ENCODE measurements at regions not wholly inside any gene's neighbourhood (a gene's known extent, or its start where the extent isn't known, plus 50 kb on each side); places are given as distances from the start of the nearest gene placed in this dataset.
A peak's percentile ranks its signal among the peaks of the same experiment; 100 is the strongest.

DNA sequence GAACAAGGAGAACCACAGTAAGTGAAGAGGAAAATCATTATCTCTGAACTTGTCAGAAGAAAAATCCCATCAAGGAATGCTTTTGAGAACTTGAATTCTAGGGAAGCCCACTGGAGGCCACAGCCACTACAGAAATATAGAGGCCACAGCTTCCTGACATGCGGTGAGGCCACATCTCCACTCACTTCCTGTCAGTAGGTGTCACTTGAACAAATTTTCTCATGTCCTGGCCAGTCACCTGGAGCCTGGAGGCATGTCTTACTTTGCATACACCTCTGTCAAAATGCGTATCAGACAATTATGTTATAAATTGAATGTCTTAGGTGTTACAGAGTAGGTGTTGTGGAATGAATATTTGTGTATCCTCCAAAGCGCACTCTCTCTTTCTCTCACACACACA, 370.3 kb downstream of the DAD1 start:
- Histone ChIP-seq H3K9me2 (replicated peaks; ENCODE audit: low read depth, low read length) (no peaks in the 10 kb centered on the region), H2AFZ (ENCODE audit: low read length) (no peak overlapping the region)
- TF ChIP-seq, protein P1, sequence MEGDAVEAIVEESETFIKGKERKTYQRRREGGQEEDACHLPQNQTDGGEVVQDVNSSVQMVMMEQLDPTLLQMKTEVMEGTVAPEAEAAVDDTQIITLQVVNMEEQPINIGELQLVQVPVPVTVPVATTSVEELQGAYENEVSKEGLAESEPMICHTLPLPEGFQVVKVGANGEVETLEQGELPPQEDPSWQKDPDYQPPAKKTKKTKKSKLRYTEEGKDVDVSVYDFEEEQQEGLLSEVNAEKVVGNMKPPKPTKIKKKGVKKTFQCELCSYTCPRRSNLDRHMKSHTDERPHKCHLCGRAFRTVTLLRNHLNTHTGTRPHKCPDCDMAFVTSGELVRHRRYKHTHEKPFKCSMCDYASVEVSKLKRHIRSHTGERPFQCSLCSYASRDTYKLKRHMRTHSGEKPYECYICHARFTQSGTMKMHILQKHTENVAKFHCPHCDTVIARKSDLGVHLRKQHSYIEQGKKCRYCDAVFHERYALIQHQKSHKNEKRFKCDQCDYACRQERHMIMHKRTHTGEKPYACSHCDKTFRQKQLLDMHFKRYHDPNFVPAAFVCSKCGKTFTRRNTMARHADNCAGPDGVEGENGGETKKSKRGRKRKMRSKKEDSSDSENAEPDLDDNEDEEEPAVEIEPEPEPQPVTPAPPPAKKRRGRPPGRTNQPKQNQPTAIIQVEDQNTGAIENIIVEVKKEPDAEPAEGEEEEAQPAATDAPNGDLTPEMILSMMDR (conservative IDR thresholded peaks at IDR 0.05; ENCODE audit: low read length) = no peak
- no peak for TF ChIP-seq EZH2phosphoT487 (IDR thresholded peaks at IDR 0.05; ENCODE audit: borderline replicate concordance)

DNA sequence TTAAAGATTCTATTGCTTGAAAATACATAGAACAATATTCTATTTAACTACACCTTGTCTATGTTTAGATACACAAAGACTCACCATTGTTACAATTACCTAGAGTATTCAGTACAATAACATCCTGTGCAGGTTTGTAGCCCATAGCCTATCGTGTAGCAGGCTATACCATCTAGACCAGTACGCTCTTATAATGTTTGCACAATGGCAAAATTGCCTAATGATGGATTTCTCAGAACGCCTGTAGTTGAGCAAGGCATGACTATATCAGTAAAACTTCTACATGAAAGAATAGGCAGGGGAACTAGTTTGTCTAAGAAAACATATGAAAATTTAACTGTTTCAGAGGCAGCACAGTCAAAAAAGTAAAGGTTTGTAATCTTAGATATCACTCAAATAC, 375.9 kb downstream of the DAD1 start:
- H3K9me3 ChIP-seq (ENCODE audit: insufficient read depth, low read depth, low read length) = no peaks in the 10 kb centered on the region
- TF ChIP-seq, protein P1 (conservative IDR thresholded peaks at IDR 0.05; ENCODE audit: low read length) = no peak
- no peak for TF ChIP-seq EZH2phosphoT487 (IDR thresholded peaks at IDR 0.05; ENCODE audit: borderline replicate concordance)
- H3K4me1 ChIP-seq (ENCODE audit: insufficient read depth, low read length, poor library complexity, severe bottlenecking) = no peaks in the 10 kb centered on the region
- no peaks in the 10 kb centered on the region for H3K27me3 ChIP-seq (ENCODE audit: insufficient read depth, low read length, poor library complexity, severe bottlenecking)
- H4K20me1 ChIP-seq (ENCODE audit: insufficient read depth, low read length, poor library complexity, severe bottlenecking) = no peaks in the 10 kb centered on the region
- H3K4me3 ChIP-seq (ENCODE audit: low read length, poor library complexity, severe bottlenecking) = no peak overlapping the region
- H2AFZ ChIP-seq (ENCODE audit: low read length) = no peak overlapping the region
- H3K36me3 ChIP-seq (ENCODE audit: insufficient read depth, low read length) = no peaks in the 10 kb centered on the region
- H3K9me2 ChIP-seq (replicated peaks; ENCODE audit: low read depth, low read length) = no peaks in the 10 kb centered on the region
- no peaks in the 10 kb centered on the region for H3K79me2 ChIP-seq (ENCODE audit: insufficient read depth, low read length)
- no peak overlapping the region for H3K4me2 ChIP-seq (ENCODE audit: low read depth, low read length, poor library complexity, severe bottlenecking)
- no peaks in the 10 kb centered on the region for H3F3A ChIP-seq (ENCODE audit: low read depth)
- no peak overlapping the region for H3K9ac ChIP-seq (ENCODE audit: low read depth, low read length, poor library complexity, severe bottlenecking)

More for the DNA sequence above, 370.3 kb downstream of the DAD1 start:
- Histone ChIP-seq H3K9ac (ENCODE audit: low read depth, low read length, poor library complexity, severe bottlenecking) (no peak overlapping the region), H3K4me3 (ENCODE audit: low read length, poor library complexity, severe bottlenecking) (no peak overlapping the region), H3K4me1 (ENCODE audit: insufficient read depth, low read length, poor library complexity, severe bottlenecking) (peaks cover 14% of the 10 kb centered on the region), H3K4me2 (ENCODE audit: low read depth, low read length, poor library complexity, severe bottlenecking) (peak overlapping the region; percentile 44), H3K27me3 (ENCODE audit: insufficient read depth, low read length, poor library complexity, severe bottlenecking) (no peaks in the 10 kb centered on the region), H3K36me3 (ENCODE audit: insufficient read depth, low read length) (no peaks in the 10 kb centered on the region), H3K9me3 (ENCODE audit: insufficient read depth, low read depth, low read length) (no peaks in the 10 kb centered on the region), H3K79me2 (ENCODE audit: insufficient read depth, low read length) (no peaks in the 10 kb centered on the region), H3F3A (ENCODE audit: low read depth) (no peaks in the 10 kb centered on the region), H4K20me1 (ENCODE audit: insufficient read depth, low read length, poor library complexity, severe bottlenecking) (no peaks in the 10 kb centered on the region)

DNA sequence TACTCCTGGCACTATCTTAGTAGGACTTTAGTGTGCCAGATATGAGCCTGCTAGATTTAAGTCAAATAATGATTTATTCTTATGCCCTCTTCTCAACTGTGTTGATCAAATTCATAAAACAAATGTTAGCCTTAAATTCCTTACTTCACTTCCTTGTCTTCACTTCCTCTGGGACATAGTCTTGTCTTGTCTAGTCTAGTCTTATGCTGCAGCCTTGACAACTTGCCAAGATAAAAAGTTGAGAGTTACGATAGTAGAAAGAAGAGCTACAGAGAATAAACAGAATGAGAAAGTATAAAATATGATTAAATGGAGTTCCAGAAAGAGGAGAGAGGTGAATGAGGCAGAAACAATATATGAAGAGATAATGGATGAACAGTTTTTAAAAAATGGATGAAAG, 378.1 kb downstream of the DAD1 start:
- Histone ChIP-seq H4K20me1 (ENCODE audit: insufficient read depth, low read length, poor library complexity, severe bottlenecking) (no peaks in the 10 kb centered on the region), H3K9me3 (ENCODE audit: insufficient read depth, low read depth, low read length) (no peaks in the 10 kb centered on the region), H3F3A (ENCODE audit: low read depth) (no peaks in the 10 kb centered on the region), H3K79me2 (ENCODE audit: insufficient read depth, low read length) (no peaks in the 10 kb centered on the region), H2AFZ (ENCODE audit: low read length) (no peak overlapping the region), H3K9ac (ENCODE audit: low read depth, low read length, poor library complexity, severe bottlenecking) (no peak overlapping the region), H3K4me3 (ENCODE audit: low read length, poor library complexity, severe bottlenecking) (no peak overlapping the region), H3K4me2 (ENCODE audit: low read depth, low read length, poor library complexity, severe bottlenecking) (no peak overlapping the region), H3K4me1 (ENCODE audit: insufficient read depth, low read length, poor library complexity, severe bottlenecking) (no peaks in the 10 kb centered on the region), H3K9me2 (replicated peaks; ENCODE audit: low read depth, low read length) (no peaks in the 10 kb centered on the region), H3K36me3 (ENCODE audit: insufficient read depth, low read length) (no peaks in the 10 kb centered on the region), H3K27me3 (ENCODE audit: insufficient read depth, low read length, poor library complexity, severe bottlenecking) (no peaks in the 10 kb centered on the region)
- no peak for TF ChIP-seq EZH2phosphoT487 (IDR thresholded peaks at IDR 0.05; ENCODE audit: borderline replicate concordance)
- TF ChIP-seq, protein P1 (conservative IDR thresholded peaks at IDR 0.05; ENCODE audit: low read length) = no peak

Measured in Loucy (cell line).